Right ventricle myocardium inferior (tissue), 1 donor: ENCODE measurements at regions not wholly inside any gene's neighbourhood (a gene's known extent, or its start where the extent isn't known, plus 50 kb on each side); places are given as distances from the start of the nearest gene placed in this dataset.
A peak's percentile ranks its signal among the peaks of the same experiment; 100 is the strongest.

Source experiments
- ATAC-seq: fragments of 200-7000 bp; cut with Tn5 transposase; one replicate; pipeline ENCODE4 v1.9.1; 2020; ENCODE audit warnings: mild to moderate bottlenecking, moderate library complexity
- DNase-seq: peaks from one replicate; pipeline ENCODE4 v3.0.0; 2021; ENCODE audit errors: missing footprints
- intact Hi-C: fragments of 100-400 bp; cut with DNase I; formaldehyde crosslinking; loops from one replicate; pipeline ENCODE4 v1.11.0; 2022
- microRNA-seq: library from miRNA; unstranded; fragments of <30 nt; microRNA quantifications from one replicate; pipeline ENCODE4 v1.2.0, GENCODE V29; 2020
- donor health status: DM: no; HTN: yes; CAD: no; lungs with severe emphysema.

GRCh38 chr5:149441986-149442385 lies 62.9 kb upstream of the IL17B start:
- DNase-seq (peak; percentile 27), ATAC-seq (no peak)
- intact Hi-C loops: loop anchor here (1.0 to 5.0 kb wide), 4 partner anchors 109 to 175 kb away; partner anchors contain the start of gene CSNK1A1

DNA sequence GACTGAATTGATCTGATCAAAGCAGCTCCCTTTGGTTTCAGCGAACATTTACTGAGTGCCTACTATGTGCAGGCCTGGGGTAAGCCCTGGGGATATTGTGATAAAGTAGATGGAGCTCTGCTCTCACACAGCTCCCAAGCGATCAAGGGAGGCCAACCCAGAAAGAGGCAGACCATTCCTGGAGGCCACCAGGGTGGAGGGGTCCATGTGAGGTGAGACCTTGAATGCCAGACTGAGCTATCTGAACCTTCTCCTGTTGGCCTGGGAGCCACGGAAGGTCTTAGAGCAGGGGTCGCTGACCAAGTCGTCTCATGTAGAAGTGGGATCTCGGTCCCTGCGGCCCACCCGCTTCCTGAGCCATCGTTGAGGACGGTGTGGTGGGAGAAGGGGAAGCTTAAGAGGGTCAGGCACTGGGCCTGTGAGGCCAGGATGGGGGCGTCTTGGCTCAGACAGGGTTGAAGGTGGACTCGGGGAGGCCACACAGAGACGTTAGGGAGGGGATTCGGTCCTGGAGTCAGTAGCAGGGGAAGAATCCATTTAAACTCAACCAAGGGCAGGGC lies 62.2 kb upstream of the IL17B start:
- intact Hi-C loops: loop anchor here (5.0 kb wide), 2 partner anchors 174 to 176 kb away; no protein-coding TSS in a partner anchor
- DNase-seq (peak; percentile 39), ATAC-seq (no peak)

DNA sequence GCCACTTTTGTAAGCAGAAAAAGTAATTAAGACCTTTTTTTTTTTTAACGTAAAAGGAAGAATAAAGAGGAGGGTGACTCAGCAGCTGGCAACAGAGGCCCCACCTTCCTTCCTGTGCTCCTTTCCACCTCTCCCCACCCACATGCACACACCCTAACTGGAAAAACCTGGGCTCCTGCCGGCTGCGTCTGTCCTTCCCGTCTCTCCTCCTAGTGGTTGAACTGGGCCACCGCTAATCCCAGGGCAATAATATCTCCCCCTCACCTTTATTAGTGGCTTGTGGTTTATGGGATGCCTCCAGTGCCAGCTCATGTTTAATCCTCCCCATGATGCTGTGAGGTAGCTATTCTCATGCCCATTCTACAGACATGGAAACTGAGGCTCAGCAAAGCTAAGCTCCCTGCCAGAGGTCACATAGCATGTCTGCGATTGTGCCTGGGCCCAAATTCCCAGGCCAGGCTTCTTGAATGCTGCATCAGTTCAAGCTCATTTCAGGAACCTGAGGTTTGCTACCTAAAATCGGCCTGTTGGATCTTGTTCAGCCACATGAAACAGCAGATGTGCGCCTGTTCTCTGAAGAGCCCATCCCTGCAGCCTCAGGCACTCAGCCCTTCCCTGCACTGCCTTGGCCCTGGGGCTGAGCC lies 60.9 kb upstream of the IL17B start:
- DNase-seq: peak; percentile 41
- intact Hi-C loops: loop anchor here (5.0 kb wide), 2 partner anchors 173 to 177 kb away; no protein-coding TSS in a partner anchor
- no peak for ATAC-seq

- intact Hi-C loops: no loop called here
- DNase-seq: no peak
- no peak for ATAC-seq
Measured at GRCh38 chr5:149438711-149439132, 59.6 kb upstream of the IL17B start.

DNA sequence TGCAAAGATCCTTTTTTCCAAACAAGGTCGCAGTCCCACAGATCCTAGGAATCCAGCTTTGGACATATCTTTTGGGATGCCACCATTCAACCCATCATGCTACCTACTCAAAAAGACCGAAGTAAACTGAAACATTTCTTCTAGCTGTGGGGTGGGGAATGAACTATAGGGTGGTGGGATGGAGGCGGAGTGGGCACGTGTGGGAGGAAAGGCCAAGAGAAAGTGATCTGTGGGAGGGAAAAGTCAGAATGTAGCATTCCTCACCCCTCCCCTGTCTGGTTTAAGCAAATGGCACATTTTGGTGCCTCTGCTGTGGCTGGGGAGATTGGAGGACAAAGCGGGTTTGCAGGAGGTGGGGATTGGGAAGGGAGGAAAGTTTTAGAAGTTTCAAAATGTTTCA lies 59.2 kb upstream of the IL17B start:
- intact Hi-C loops: no loop called here
- no peak for ATAC-seq
- DNase-seq: no peak

DNA sequence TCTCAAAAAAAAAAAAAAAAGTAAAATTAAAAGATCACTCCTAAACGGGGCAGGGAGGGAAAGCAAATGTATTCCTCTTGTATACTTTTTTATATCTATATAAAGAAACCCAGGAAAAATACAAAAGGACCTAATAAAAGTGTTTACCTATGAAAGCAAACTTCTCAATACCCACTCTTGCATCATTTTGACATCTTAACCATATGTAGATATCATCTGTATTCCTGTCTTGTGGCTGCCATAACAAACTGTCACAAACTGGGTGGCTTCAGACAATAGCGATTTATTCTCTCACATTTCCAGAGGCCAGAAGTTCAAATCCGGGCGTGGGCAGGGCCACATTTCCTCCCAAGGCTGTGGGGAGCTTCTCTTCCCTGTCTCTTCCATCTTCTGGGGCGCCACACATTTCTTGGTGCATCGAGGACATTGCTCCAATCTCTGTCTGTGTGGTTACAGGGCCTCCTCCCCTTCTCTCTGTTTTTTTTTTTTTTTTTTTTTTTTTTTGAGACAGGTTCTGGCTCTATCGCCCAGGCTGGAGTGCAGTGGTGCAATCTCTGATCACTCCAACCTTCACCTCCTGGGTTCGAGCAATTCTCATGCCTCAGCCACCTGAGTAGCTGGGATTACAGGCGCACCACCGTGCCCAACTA lies 58.4 kb upstream of the IL17B start:
- intact Hi-C loops: no loop called here

GRCh38 chr5:149435660-149436059 lies 56.6 kb upstream of the IL17B start:
- DNase-seq: peak; percentile 17
- ATAC-seq: no peak
- intact Hi-C loops: no loop called here

More for the DNA sequence above, 58.4 kb upstream of the IL17B start:
- ATAC-seq: no peak
- DNase-seq: peak; percentile 15

- peak; percentile 55 for DNase-seq
- ATAC-seq: no peak
- intact Hi-C loops: no loop called here
Measured at GRCh38 chr5:149435015-149435376, 55.9 kb upstream of the IL17B start.

DNA sequence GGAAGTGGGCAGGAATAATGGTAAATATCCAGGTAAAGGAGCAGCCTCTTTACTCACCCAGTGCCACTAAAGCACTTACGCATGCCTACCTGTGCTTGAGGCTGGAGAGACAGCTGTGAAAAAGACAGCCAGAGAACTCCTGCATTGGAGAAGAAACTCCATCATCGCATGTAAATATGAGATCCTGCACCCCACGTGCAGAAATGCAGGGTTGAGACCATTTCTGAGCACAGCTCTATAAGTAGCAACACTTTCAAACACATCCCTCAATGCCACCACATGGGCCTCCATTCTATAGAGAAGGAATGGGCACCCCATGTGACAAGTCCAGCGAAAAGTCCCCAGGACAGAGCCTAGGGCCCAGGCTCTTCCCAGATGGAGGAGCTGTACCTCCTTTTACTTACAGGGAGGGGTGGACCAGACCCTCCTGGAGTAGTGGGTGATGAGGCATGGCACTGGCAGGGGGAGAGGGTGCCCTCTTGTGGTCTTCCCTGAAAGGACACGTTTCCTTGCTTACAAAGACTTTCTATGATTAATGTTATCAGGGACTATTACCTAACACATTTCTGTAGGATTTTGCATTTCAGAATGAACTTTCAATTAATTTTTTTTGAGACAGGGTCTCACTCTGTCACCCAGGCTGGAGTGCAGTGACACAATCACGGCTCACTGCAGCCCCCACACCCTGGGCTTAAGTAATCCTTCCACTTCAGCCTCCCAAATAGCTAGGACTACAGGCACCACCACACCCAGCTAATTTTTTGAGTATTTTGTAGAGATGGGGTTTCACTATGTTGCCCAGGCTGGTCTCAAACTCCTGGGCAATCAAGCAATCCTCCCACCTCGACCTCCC lies 55.3 kb upstream of the IL17B start:
- intact Hi-C loops: no loop called here
- ATAC-seq (peak; percentile 27), DNase-seq (peak; percentile 69)

DNA sequence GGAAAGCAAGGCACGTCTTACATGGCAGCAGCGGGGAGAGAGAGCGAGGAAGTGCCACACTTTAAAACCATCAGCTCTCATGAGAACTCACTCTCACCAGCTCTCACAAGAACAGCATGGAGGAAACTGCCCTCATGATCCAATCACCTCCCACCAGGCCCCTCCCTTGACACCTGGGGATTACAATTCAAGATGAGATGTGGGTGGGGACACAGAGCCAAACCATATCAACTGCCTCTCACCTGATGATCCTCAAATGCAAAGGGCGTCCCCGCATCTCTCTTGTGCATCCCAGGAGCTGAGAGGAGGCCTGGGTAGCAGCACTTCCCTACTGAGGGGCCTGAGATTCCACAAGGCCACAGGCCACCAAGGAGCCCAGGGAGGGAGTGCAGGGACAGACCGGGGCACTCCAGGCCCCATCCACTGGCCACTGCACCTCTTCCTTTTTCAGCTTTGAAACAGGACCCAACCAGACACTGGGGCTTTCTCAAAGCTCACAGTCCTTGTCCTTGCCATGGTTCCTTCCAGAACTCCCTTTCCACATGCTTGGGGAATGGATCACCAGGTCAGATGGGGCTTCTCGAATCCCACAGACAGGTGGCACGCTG lies 54.5 kb upstream of the IL17B start:
- DNase-seq (peak; percentile 67), ATAC-seq (no peak)

DNA sequence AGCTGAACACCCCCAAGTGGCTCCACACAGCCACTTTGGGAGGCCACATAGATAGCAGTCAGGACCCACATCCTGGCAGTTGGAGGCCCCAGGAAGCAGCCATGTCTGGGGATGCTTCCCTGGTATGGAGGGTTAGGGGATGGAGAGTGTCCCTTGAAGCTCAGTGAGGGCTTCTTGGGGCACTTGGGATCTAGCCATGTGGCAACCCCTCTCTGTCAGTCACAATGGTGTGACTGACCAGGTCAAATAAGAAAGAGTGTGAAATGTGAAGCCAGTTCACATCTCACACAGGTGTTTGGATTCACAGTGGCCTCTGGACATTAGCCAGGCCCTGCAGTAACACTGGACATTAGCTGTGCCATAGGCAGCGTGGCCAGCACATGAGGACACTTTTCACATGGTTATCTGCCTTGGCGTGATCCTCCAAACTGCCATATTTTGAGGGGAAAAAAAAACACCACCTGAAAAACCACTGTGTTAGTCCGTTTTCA lies 53.9 kb upstream of the IL17B start:
- peak; percentile 59 for DNase-seq
- intact Hi-C loops: no loop called here
- peak; percentile 20 for ATAC-seq

More for the DNA sequence above, 54.5 kb upstream of the IL17B start:
- intact Hi-C loops: no loop called here

DNA sequence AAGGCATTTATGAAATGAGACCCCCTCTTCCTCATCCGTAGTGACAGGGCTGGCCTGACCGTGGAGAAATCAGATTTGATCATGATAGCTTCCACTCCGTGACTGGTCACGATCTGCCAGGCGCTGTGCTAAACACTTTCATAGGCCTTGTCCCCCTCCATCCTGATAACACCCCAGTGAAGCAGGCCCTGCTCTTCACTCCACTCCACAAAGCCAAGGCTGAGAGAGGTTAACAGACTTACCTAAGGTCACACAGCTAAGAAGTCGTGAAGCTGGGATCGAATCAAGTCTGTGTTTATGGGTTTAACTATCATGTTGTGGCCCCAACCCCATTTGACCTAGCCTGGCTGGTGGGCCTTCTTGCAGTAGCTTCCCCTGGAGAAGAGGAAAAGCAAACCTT lies 53.3 kb upstream of the IL17B start:
- intact Hi-C loops: no loop called here
- ATAC-seq (peak; percentile 3), DNase-seq (peak; percentile 0)

GRCh38 chr5:149429839-149430721 lies 51.0 kb upstream of the IL17B start:
- ATAC-seq (peak; percentile 3), DNase-seq (peak; percentile 78)
- intact Hi-C loops: no loop called here

Small RNA genes in the stretch of these regions (microRNA-seq; reads per million reads assigned to microRNA genes)
- gene MIR145: 3,495 reads per million, percentile 90 among the genes with 10 or more reads in this experiment
